ENCODE measurements at regions not wholly inside any gene's neighbourhood (a gene's known extent, or its start where the extent isn't known, plus 50 kb on each side); places are given as distances from the start of the nearest gene placed in this dataset.

DNA sequence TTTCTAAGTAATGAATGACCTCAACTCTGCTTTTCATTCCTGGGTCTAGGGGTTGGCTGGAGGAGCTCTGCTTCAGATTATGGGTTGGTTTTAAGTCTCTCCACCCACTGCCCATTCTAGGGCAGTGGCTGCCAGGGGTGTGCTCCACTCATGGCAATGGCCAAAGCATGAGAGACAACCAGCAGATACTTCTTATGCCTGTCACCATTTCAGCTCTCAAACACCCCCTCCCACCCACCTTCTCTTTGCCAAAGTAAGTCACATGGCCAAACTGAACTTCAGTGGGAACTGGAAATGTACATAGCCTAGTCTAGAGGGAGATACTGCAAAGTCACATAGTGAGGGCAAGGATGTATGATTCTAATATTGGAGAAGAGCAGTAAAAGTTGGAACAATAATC, 285.3 kb downstream of the RPLP1 start:
- DNase-seq (ENCODE audit: low spot score): no peak

DNA sequence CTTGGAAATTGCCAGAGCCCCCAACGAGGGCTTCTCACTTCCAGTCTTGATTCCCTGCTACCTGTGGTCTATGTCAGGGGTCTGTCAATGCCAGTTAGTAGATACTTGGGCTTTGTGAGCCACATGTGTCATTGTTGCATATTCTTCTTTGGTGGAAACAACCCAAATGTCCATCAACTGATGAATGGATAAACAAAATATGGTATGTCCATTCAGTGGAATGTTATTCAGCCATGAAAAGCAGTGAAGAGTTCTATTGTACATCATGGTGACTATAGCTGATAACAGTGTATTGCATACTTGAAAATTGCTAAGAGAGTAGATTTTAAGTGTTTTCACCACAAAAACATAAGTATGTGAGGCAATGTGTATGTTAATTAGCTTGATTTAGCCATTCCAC, 288.1 kb downstream of the RPLP1 start:
- no peak for DNase-seq (ENCODE audit: low spot score)

GRCh38 chr15:69742361-69742760, 289.7 kb downstream of the RPLP1 start:
- DNase-seq (ENCODE audit: low spot score): no peak

DNA sequence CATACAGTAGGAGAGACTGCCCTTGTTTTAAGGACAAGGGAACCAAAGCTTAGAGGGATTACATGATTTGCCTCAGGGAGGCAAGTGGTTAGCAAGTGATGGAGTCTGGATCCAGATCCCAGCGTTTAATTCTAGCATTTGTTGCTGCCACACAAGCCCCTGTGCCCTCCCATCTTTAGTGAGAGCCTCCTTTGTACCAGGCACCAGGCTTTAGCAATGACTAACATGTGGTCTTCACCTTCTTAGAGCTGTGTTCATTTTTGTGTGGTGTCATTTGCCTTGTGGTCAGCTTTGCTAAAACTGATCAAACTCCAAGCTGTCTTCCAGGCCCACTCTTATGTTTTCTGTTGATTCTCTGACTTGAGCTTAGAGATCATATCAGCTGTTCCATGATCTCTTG, 290.5 kb downstream of the RPLP1 start:
- DNase-seq (ENCODE audit: low spot score): no peak

DNA sequence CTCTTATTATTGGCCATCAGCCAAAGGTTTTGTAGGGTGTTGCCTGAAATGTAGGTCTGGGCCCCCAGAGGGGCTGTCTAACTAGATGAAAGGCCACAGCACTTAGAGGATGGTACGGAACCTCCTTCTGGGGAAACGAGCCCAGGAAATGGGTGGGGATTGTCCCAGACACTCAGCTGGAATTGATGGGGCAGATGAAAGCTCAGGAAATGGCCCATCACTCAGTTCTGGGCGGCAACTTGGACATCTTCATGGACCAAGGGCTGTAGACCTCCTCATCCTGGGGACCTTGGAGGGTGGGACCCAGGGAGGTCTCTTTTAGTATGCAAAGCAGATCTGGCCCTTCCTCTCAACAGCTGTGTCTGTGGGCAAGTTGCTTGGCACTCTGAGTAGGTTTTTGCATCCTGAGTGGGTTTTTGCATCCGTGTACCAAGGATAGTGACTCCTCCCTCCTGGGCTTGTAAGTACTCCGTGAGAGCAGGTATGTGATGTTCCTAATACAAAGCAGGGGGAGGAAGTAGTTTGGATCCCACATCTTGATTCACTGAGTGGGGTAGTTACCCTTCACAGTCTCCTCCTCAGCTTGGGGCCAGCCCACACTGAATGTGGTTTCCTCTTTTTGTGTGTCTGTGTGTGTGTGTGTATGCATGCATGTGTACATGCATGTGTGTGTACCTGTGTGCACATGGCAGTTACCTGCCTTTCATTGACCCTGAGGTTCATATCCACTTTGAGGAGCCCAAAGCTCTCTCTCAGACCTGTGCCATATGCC, 292.0 kb downstream of the RPLP1 start:
- DNase-seq (ENCODE audit: low spot score): no peak

DNA sequence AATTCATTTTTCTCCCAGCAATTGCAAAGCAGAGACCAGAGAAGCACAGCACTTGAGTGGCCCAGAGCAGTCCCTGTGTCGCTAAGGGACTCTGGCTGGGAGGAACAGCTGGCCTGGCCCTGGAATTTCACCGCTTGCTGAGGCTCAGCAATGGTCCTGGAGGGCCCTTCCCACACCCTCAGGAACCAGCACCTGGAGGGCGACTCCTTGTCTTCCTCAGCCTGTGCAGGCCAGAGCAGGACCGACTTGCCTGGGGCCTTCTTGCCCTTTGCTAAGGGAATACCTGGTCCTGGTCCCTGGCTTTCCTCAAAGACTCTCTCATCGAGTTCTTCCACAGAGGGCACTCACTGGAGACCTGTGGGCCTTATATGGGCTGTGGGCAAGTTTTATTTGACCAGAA, 294.6 kb downstream of the RPLP1 start:
- no peak for DNase-seq (ENCODE audit: low spot score)

- DNase-seq (ENCODE audit: low spot score): no peak
These were observed 295.5 kb downstream of the RPLP1 start for GRCh38 chr15:69748131-69748530.

DNA sequence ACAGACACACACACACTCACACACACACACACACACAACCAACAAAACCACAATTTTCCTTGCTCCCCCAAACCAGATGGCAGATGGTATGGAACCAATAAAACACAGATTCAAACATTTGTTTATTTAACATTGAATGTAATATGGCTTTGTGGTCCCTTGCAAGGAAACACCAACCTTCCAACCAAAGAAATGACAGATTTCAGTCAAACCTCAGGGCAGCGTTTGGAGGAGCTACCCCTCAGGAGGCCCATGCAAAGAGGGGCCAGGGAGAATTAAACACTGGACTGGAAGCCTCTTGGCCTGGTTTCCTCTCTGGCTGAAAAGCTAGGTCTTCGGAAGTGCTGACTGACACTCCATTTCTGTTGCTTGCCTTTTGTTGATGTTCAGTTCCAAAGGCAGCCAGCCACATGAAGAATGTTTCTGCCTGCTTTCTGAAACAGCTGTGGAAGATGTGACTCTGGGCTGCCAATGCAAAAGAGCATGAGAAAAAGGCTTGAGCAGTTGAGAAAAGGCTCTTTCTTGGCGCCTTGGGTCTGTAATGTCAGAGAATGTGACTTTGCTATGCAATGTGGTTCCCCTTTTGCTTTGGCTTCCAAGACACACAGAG, 296.1 kb downstream of the RPLP1 start:
- no peak for DNase-seq (ENCODE audit: low spot score)

GRCh38 chr15:69749274-69749673, 296.7 kb downstream of the RPLP1 start:
- DNase-seq (ENCODE audit: low spot score): no peak

- DNase-seq (ENCODE audit: low spot score): no peak
These were observed 297.2 kb downstream of the RPLP1 start for GRCh38 chr15:69749797-69750196.

DNA sequence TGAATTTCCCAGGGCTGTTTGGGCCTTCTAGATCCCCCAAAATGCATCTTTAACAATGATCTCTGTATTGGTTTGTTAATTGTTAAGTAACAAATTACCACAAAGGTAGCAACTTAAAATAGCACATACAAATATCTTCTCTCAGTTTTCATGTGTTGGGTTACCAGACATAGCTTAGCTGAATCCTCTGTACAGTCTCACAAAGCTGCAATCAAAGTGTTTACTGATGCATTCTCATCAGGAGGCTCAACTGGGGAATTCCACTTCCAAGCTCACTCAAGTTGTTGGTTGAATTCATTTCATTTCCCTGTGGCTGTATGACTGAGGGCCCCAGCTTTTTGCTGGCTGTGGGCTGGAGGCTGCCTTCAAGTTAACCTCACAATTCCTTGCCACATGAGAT, 297.6 kb downstream of the RPLP1 start:
- DNase-seq (ENCODE audit: low spot score): no peak

- DNase-seq (ENCODE audit: low spot score): no peak
These were observed 298.5 kb downstream of the RPLP1 start for GRCh38 chr15:69751147-69751546.

DNA sequence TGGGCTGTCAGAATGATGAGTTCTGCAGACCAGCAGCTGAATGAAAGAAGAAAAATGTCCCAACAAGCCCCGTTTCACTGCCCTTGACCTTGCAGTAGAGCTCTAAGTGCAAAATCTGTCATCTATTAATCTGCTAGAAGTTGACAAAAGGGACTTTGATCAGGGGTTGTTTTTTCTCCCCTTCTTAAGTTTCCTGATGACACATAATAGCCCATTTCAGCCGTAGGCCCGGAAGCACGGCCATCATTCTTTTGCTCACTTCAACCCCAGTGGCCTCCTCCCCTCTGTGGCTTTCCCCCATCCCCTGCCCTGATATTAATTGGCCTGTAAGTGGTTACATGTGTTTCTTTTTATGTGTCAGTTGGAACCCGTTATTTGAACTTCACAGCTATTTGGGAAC, 298.9 kb downstream of the RPLP1 start:
- no peak for DNase-seq (ENCODE audit: low spot score)

- DNase-seq (ENCODE audit: low spot score): no peak
These were observed 301.2 kb downstream of the RPLP1 start for GRCh38 chr15:69753867-69754266.

DNA sequence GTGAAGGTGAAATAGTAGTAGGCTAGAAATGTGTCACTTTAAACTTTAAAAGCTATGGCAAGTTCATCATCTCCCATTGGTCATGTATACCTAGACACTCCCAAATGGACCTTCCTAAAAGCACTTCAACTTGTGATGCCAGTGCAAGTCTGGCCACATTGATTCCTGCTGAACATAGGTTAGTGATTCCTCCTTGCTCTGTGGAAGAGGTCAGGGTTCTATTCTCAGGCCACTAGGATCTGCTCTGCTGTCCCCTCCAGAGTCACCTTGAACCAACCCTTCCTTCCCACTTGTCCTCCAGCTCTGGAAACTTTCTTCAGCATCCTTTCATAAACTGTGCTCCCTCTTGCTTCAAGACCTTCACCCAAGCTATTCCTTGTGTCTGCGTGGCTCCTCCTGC, 301.7 kb downstream of the RPLP1 start:
- no peak for DNase-seq (ENCODE audit: low spot score)

DNA sequence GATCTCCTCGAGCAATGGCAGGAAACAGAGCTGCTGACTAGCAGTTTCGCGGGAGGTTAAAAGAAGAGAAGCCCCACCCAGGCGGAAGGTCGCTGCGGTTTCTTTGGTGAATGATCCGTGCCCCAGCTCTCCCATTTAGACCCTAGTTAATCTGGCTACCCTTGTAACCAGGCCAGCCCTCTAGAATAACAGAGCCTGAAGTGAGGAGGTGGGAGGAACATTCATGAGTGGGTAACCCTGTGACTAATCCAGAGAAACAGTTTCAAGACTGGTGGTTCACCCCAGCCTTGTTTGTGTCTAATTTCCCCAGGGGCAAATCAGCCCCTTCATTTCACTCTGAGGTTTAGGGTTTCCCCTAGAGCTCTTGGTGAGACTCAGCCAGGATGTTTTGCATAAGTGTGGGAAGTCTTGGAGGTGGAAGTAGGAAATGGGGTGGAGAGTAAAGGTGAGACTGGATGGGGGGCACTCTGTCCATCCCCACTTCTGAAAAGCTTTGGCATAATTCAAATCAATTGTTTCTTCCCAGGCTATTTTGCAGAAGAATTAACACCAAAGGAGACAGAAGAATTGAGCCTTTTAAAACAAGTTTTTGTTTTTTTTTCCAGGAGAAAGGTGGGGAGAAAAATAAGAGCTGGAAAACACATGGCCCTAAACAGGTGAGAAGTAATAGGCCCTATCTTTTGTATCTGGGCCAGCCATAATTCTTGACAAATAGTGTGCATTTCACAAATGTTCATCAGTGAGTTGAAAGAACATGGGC, 303.1 kb downstream of the RPLP1 start:
- DNase-seq (ENCODE audit: low spot score): no peak

DNA sequence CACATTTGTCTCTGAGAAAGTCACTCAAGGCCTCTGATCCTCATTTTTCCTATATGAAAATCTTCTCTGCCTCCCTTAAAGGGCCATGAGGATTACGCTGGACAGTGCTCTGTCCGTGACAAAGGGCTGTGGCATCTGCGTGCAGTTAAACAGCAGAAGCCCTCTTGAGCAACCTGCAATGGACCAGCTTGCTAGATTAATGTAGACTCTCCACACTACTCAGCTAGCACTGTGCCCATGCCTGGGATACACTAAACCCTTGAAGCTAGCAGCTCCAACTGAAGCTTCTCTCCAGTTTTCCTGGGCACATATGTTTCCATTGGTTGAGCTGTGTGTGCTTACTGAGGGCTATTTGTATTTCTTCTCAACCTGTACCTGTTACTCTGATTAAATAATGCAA, 303.8 kb downstream of the RPLP1 start:
- DNase-seq (ENCODE audit: low spot score): no peak

DNA sequence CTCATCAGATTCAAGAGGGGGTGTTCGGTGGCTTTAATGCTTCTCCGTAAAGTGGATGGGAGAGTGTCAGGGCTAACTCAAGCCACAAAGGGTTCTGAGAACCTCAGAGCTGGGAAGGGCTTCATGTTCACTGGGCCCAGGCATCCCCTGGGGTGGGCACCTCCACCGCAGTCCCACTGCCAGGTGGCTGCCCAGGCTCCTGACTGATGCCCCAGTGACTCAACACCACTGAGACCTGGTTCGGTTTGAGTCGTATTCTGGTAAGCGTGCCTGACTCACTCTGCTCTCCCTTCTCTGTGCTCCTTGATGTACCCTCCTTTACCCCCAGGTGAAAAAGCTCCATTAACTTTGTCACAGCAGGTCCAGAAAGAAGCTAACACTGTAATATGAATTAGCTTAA, 304.6 kb downstream of the RPLP1 start:
- DNase-seq (ENCODE audit: low spot score): no peak

- DNase-seq (ENCODE audit: low spot score): no peak
These were observed 305.7 kb downstream of the RPLP1 start for GRCh38 chr15:69758291-69758771.

DNA sequence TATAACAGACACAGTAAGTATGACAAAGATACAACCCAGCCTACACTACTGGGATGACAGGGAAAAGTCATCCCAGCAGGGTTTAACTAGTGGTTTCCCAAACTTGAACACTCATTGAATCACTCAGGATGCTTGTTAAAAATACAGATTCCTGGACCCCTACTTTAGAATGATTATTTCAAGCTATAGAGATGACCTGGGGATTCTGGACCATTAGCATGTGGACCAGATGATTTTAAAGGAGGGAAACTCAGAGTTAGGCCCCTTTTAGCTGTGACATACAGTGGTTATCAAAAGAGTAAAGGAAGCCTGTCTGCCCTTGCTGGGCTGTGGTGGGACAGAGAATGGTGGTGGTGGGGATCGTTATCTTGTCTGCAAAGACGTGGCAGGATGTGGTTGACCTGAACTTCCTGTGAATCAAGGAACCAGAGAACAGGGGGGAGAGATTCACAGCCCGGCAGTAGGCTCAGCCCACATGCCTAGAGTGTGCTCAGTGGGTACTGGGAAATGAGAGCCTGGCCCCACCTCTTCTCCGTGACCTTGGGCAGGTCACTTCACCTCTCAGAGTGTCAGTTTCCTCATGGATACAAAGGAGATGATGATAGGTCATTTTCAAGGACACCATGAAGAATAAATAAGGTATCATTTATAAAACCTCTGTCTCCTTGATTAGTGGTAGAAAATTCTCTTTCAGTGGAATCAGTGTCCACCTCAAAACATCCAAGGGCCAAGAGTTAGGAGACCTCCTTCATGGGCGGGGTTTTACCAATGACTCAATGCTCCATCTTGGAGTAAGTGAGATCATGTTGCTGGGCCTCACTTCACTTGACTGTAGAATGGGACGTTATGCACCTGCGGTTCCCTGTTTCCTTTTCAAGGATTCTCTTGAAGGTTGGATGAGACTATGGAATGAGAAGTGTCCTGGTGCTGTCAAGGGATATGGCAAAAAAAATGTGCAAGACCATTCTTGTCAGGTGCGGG, 306.5 kb downstream of the RPLP1 start:
- peak; percentile 52 for DNase-seq (ENCODE audit: low spot score)

DNA sequence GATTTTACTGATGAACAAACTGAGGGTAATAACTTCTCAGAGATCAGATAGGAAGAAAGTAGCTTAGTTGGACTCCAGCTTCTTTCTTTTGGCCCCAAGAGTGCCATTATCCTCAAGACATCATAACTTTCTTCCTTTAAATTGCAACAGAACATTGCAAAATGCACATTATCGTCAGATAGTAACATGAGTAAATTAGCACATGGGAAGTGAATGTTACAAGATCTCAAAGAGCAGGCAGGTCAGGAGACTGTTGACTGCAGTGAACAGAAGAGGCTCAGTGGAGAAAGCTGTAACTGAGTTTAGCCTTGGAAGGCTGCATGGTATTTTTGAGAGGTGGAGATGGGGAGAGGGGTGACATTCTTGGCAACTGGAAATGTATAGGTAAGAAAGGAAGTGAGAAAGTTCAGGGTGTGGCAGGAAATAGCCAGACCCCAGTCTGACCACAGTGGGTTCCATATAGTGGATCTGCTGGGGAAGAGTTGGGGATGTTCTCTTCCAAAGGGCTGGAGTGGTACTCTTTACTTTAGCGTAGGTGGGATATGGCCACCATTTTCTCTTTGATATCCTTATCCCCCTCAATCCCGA, 307.7 kb downstream of the RPLP1 start:
- DNase-seq (ENCODE audit: low spot score): no peak

Measured in ureter (tissue), 1 donor.